H1 (cell line): ENCODE measurements at regions not wholly inside any gene's neighbourhood (a gene's known extent, or its start where the extent isn't known, plus 50 kb on each side); places are given as distances from the start of the nearest gene placed in this dataset.
"Not testable (repeated sequence)": the region's sequence is repeated elsewhere in the genome, so short reads cannot be mapped to it uniquely, and the experiment has no call there.

Source experiments
- CTCF ChIA-PET: fragments of 300-600 bp; sonication (Branson Sonifier 250); formaldehyde crosslinking; loops from one replicate; lab custom pipeline; 2021; ENCODE audit not compliant: partially characterized antibody; lab: Charles Lee
- POLR2A ChIA-PET: fragments of 300-600 bp; sonication (Branson Sonifier 250); formaldehyde crosslinking; loops from one replicate; lab custom pipeline; 2021; ENCODE audit warnings: inconsistent platforms; ENCODE audit not compliant: partially characterized antibody; lab: Charles Lee
- DNase-seq, 2 experiments: peaks; one replicate each; pipeline versions ENCODE4 v3.0.0 to v3.0.0-alpha.2; 2010 to 2022; ENCODE audit warnings: low spot score in 2 of 2, low read depth in 1 of 2, mixed read lengths in 1 of 2
- FAIRE-seq: peaks from 2 replicates; lab custom pipeline; 2011; peaks lifted over from hg19 to GRCh38; lab: Jason Lieb, UNC
- H2AFZ ChIP-seq: 2 replicates; pipeline ENCODE4 v1.8.1; 2012; ENCODE audit warnings: low read length, inconsistent platforms
- H2AK5ac ChIP-seq: 2 replicates; pipeline ENCODE4 v1.6.1; 2013; ENCODE audit warnings: low read depth, low read length
- H2BK120ac ChIP-seq: replicated peaks from 2 replicates; pipeline ENCODE3; 2013; ENCODE audit warnings: low read depth, low read length, inconsistent platforms
- H2BK12ac ChIP-seq: 2 replicates; pipeline ENCODE4 v1.6.1; 2013; ENCODE audit warnings: low read depth, low read length
- H2BK15ac ChIP-seq: 2 replicates; pipeline ENCODE4 v1.6.1; 2013; ENCODE audit warnings: low read length
- H2BK20ac ChIP-seq: 2 replicates; pipeline ENCODE4 v1.6.1; 2013; ENCODE audit warnings: low read length
- H2BK5ac ChIP-seq: 2 replicates; pipeline ENCODE4 v1.6.1; 2013; ENCODE audit warnings: low read depth, low read length
- H3K14ac ChIP-seq: 2 replicates; pipeline ENCODE4 v1.6.1; 2013; ENCODE audit warnings: inconsistent platforms; ENCODE audit not compliant: insufficient read length
- H3K18ac ChIP-seq: 2 replicates; pipeline ENCODE4 v1.6.1; 2013; ENCODE audit warnings: low read length; ENCODE audit errors: extremely low read depth
- H3K23ac ChIP-seq: 2 replicates; pipeline ENCODE4 v1.6.1; 2013; ENCODE audit warnings: inconsistent platforms; ENCODE audit not compliant: insufficient read length
- H3K23me2 ChIP-seq: 2 replicates; pipeline ENCODE4 v1.6.1; 2013; ENCODE audit warnings: low read depth, low read length
- H3K27ac ChIP-seq: 2 replicates; pipeline ENCODE4 v1.6.1; 2011; ENCODE audit warnings: low read depth, low read length, inconsistent platforms
- H3K27me3 ChIP-seq, 4 experiments: replicated peaks in 1 of 4; 1 replicate in 1 of 4; 2 replicates in 3 of 4; pipeline versions ENCODE4 v1.6.1 to v1.8.1; 2011 to 2013; ENCODE audit warnings: low read length in 3 of 4, mild to moderate bottlenecking in 3 of 4, inconsistent platforms in 2 of 4, mixed read lengths in 2 of 4, moderate library complexity in 1 of 4; ENCODE audit not compliant: control insufficient read depth in 3 of 4, insufficient read depth in 3 of 4; ENCODE audit errors: extremely low read depth in 1 of 4
- H3K36me3 ChIP-seq, 4 experiments: 2 replicates each; pipeline versions ENCODE4 v1.6.1 to v1.8.1; 2011 to 2013; ENCODE audit warnings: mild to moderate bottlenecking in 4 of 4, low read length in 3 of 4, moderate library complexity in 2 of 4, control low read depth in 1 of 4, inconsistent platforms in 1 of 4; ENCODE audit not compliant: insufficient read depth in 4 of 4, control insufficient read depth in 2 of 4
- H3K4ac ChIP-seq: replicated peaks from 2 replicates; pipeline ENCODE3; 2013; ENCODE audit warnings: low read length, low read depth, mixed read lengths, inconsistent platforms; ENCODE audit not compliant: insufficient read length
- H3K4me1 ChIP-seq, 4 experiments: replicated peaks in 1 of 4; 1 replicate in 1 of 4; 2 replicates in 3 of 4; pipeline versions ENCODE4 v1.6.1 to v1.8.1; 2011 to 2013; ENCODE audit warnings: low read length in 3 of 4, inconsistent platforms in 2 of 4, mixed read lengths in 1 of 4; ENCODE audit not compliant: insufficient read depth in 4 of 4, control insufficient read depth in 3 of 4
- H3K4me2 ChIP-seq, 2 experiments: 2 replicates each; pipeline versions ENCODE4 v1.6.1 to v1.8.1; 2011 to 2013; ENCODE audit warnings: low read depth in 2 of 2, low read length in 2 of 2, control low read depth in 1 of 2, inconsistent platforms in 1 of 2, mild to moderate bottlenecking in 1 of 2; ENCODE audit not compliant: insufficient read depth in 1 of 2
- H3K4me3 ChIP-seq, 4 experiments: fragments of 200-600, 300-600 bp in 1 of 4; sonication (generic), shearing (Covaris generic), sonication (Bioruptor Twin) in 1 of 4; 2 replicates each; pipeline versions ENCODE4 v1.5.1 to v1.8.1; 2011 to 2016; ENCODE audit warnings: low read length in 4 of 4, low read depth in 3 of 4, control low read depth in 2 of 4, inconsistent platforms in 2 of 4, mild to moderate bottlenecking in 2 of 4, mixed read lengths in 1 of 4, moderate library complexity in 1 of 4; ENCODE audit not compliant: insufficient read depth in 2 of 4; ENCODE audit errors: extremely low read depth in 1 of 4
- H3K56ac ChIP-seq: replicated peaks from 2 replicates; pipeline ENCODE3; 2013; ENCODE audit warnings: low read depth, mild to moderate bottlenecking, mixed read lengths, low read length, inconsistent platforms; ENCODE audit not compliant: insufficient read length
- H3K79me1 ChIP-seq: 2 replicates; pipeline ENCODE4 v1.6.1; 2013; ENCODE audit warnings: low read depth, low read length, control low read depth
- H3K79me2 ChIP-seq, 2 experiments: 2 replicates each; pipeline versions ENCODE4 v1.6.1 to v1.8.1; 2012 to 2013; ENCODE audit warnings: low read length in 2 of 2, mild to moderate bottlenecking in 2 of 2, inconsistent platforms in 1 of 2; ENCODE audit not compliant: insufficient read depth in 2 of 2, control insufficient read depth in 1 of 2
- H3K9ac ChIP-seq, 4 experiments: replicated peaks in 1 of 4; 1 replicate in 1 of 4; 2 replicates in 3 of 4; pipeline versions ENCODE4 v1.6.1 to v1.8.1; 2011 to 2013; ENCODE audit warnings: low read depth in 3 of 4, low read length in 3 of 4, control low read depth in 2 of 4, mild to moderate bottlenecking in 2 of 4, moderate library complexity in 2 of 4, inconsistent platforms in 1 of 4; ENCODE audit errors: extremely low read depth in 1 of 4
- H3K9me3 ChIP-seq, 2 experiments: 2 replicates each; pipeline versions ENCODE4 v1.6.1 to v1.8.1; 2012 to 2013; ENCODE audit warnings: mild to moderate bottlenecking in 2 of 2, moderate library complexity in 2 of 2, control low read depth in 1 of 2, inconsistent platforms in 1 of 2, low read depth in 1 of 2, low read length in 1 of 2, mixed read lengths in 1 of 2; ENCODE audit not compliant: insufficient read depth in 2 of 2
- H4K20me1 ChIP-seq, 2 experiments: replicated peaks in 1 of 2; 2 replicates each; pipeline versions ENCODE3 to v1.8.1; 2011 to 2013; ENCODE audit warnings: inconsistent platforms in 2 of 2, low read length in 2 of 2, mild to moderate bottlenecking in 1 of 2; ENCODE audit not compliant: insufficient read depth in 2 of 2, control insufficient read depth in 1 of 2
- H4K5ac ChIP-seq: 2 replicates; pipeline ENCODE4 v1.6.1; 2013; ENCODE audit warnings: low read length, low read depth, mixed read lengths, inconsistent platforms; ENCODE audit not compliant: insufficient read length
- H4K8ac ChIP-seq: 2 replicates; pipeline ENCODE4 v1.8.0; 2013; ENCODE audit warnings: mild to moderate bottlenecking, moderate library complexity, low read length, inconsistent platforms; ENCODE audit not compliant: insufficient read depth; ENCODE audit errors: extremely low read depth
- H4K91ac ChIP-seq: replicated peaks from 2 replicates; pipeline ENCODE3; 2013; ENCODE audit warnings: low read length, mixed read lengths, inconsistent platforms; ENCODE audit not compliant: insufficient read length
- CEBPB ChIP-seq: IDR thresholded peaks from 2 replicates; pipeline ENCODE4 v1.6.1; 2012; ENCODE audit warnings: low read depth, low read length
- WGBS, 2 experiments: shearing (Covaris generic) in 1 of 2; methylation state at CpG; one replicate each; pipeline versions ENCODE4 v1.1.6 to v1.1.7; 2013 to 2015; ENCODE audit warnings: low lambda C conversion rate in 2 of 2, mixed read lengths in 2 of 2, inconsistent platforms in 1 of 2, low coverage in 1 of 2, missing lambda C conversion rate in 1 of 2; ENCODE audit not compliant: insufficient replicate concordance in 2 of 2, insufficient coverage in 1 of 2, insufficient read length in 1 of 2; ENCODE audit errors: extremely low coverage in 1 of 2, missing lambda C conversion rate in 1 of 2; 5-methylcytosine and 5-hydroxymethylcytosine counted together

- H3K4me3 ChIP-seq, H2BK12ac ChIP-seq, H3K23ac ChIP-seq, H2AK5ac ChIP-seq, POLR2A ChIA-PET, H3K4me2 ChIP-seq, H3K79me2 ChIP-seq, H4K20me1 ChIP-seq, H2AFZ ChIP-seq, H3K79me1 ChIP-seq, H3K23me2 ChIP-seq, H4K5ac ChIP-seq, H2BK5ac ChIP-seq, H3K18ac ChIP-seq, H2BK20ac ChIP-seq, H3K4me1 ChIP-seq, H4K8ac ChIP-seq, H4K91ac ChIP-seq, H3K27ac ChIP-seq, FAIRE-seq, H3K4ac ChIP-seq, H3K56ac ChIP-seq, H3K36me3 ChIP-seq, H2BK120ac ChIP-seq, H3K14ac ChIP-seq, H3K9ac ChIP-seq, DNase-seq, H3K27me3 ChIP-seq, H2BK15ac ChIP-seq, H3K9me3 ChIP-seq: not testable (repeated sequence)
- 89% methylated on average over 3 of the region's 3 CpGs; no CpG with 5 or more reads in 1 of the 2 experiments for WGBS, 2 experiments
- TF ChIP-seq CEBPB, result peak; percentile 55; the same call in 1 of the 2 replicates
- CTCF ChIA-PET, result interaction anchor here (0.7 kb wide), 1 partner anchor 96 kb away, joined by 3 read pairs; no protein-coding TSS in a partner anchor
These were observed 972.5 kb downstream of the TRAM1L1 start for GRCh38 chr4:116112861-116113260.
